ENCODE measurements at regions not wholly inside any gene's neighbourhood (a gene's known extent, or its start where the extent isn't known, plus 50 kb on each side); places are given as distances from the start of the nearest gene placed in this dataset.
A peak's percentile ranks its signal among the peaks of the same experiment; 100 is the strongest.

GRCh38 chr9:89697553-89697952 is 92.7 kb downstream of the GADD45G start:
- DNase-seq, result no peak

GRCh38 chr9:89698411-89699005 is 93.7 kb downstream of the GADD45G start:
- no peak for DNase-seq

DNA sequence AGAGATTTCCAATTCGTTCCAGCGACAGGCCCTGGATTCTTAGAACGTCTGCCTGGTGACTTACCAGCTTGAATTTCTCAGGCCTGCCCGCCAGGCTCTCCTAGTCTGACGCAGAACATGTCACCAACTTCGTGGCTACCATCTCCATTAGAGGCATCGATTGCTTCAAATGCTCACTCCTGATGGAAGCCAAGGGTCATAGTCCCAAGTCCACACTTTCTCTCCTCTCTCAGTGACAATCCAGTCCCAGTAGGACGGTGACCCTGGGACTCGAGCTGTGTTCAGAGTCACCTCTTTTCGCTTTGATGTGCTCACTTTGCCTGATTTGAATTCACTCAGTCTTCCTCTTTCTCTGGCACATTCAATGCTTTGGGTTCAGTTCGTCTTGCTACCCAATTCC is 94.8 kb downstream of the GADD45G start:
- no peak for DNase-seq

DNA sequence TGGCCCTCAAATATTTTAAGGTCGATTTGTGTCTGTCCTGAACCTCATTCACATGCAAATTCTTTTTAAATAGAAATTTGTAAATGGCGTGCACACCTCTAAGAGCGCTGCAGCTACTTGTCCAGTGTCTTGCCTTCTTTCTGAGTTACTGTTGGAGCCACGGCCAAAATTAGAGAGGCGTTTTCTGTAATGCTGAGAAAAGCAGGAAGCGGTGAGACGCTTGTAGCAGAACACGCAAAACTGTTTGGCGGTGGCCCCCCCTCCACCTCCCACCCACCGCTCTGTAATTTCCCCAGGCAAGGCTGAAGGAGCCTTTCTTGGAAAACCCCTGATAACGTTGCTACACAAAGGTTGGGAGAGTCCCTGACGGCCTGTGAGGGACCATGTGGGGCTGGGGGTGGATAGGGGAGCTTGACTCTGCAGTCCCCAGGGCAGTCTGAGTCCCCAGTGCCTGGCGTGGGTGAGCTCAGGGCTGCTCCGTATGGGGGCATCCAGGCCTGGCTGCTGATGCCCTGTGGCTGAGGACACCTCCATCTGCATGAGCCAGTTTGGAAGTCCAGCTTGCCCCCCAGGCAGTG is 96.5 kb downstream of the GADD45G start:
- no peak for DNase-seq

DNA sequence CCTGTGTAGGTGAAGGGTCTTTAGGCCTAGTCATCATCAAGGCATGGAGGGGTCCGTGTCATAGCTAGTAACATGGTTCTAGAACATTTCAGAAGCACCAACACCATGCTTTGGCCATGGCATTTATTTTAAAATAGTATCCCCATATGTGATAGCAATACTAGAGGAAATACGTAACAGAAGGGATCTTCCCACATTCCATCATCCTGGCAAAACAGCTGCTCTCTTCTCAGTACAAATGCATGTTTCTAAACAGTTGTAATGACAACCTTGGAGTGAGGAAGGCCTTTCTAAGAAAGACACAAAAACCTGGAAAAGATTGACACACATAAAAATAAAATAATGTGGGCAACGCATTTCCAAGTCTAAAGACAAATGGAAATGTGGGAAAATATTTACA is 97.6 kb downstream of the GADD45G start:
- DNase-seq, result no peak

- no peak for DNase-seq
These were observed 100.8 kb downstream of the GADD45G start for GRCh38 chr9:89705651-89706050.

DNA sequence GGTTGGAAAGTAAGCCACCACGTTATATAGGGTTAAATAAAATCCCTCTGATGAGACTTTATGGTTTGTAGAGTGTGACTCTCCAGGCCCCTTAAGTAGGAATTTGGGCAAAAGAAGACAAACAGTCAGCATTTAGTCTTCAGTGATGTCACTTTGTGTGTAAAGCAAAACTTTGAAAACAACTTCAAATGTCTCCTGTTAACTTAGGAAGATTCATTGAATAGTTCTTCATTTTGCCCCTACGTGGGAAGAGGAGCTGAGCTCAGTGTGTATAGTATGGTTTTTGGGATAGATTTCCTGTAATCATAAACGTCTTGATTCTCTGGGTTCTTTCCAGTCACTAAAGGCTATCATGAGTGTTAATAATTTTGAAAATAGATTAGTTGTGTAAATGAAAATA is 101.3 kb downstream of the GADD45G start:
- DNase-seq, result no peak

DNA sequence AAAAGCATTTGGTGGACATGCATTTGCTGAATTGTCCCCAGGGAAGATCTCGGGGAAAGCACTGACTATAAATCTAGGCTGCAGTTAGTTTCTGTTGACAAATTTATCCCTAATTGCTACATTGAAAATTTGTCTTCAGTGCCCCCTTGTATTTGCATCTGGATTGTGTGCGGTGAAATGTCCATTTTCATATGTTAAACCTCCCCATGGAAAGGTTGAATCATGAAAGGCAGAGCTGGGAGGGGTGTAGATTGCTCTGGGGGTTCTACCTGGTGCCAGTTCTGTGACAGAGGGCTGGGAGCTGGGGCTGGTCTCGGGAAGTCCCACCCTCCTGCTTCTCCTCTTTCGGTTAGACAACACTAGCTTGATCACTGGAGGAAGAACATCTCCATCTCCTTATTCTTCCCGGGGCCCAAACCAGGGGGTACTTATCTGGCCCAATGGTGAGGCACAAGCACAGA is 101.9 kb downstream of the GADD45G start:
- DNase-seq, result no peak

GRCh38 chr9:89710697-89711096 is 105.9 kb downstream of the GADD45G start:
- no peak for DNase-seq

DNA sequence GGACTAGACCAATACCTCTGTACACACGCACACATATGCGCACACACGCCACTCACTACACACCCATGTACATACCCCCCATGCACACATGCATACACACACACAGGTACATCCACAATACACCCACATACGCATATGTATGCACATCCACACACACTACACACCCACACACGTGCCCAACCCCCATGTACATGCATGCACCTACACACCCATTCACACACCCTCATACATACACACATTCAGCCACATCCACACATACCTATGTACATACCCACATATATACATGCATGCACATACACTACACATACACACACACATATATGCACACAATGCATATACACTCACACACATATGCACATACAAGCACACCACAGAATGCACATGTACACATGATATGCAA is 107.1 kb downstream of the GADD45G start:
- no peak for DNase-seq

DNA sequence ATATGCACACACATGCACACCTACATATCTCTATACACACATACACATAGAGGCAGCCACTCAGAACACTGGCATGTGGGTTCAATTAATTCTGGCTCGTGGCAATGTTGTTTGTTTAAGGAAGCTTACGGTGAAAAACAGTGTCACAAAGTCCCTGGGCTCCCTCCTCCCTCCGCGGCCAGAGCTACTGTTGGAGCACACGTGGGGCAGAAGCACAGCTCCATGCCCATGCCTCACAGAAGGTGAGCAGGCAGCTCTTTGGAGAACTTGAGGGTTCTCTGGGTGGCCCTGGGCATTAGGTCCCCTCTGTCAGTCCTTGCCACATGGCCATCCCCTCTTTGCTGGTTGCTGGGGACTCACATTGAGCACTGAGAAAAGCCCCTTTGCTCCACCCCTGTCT is 107.5 kb downstream of the GADD45G start:
- DNase-seq, result no peak

DNA sequence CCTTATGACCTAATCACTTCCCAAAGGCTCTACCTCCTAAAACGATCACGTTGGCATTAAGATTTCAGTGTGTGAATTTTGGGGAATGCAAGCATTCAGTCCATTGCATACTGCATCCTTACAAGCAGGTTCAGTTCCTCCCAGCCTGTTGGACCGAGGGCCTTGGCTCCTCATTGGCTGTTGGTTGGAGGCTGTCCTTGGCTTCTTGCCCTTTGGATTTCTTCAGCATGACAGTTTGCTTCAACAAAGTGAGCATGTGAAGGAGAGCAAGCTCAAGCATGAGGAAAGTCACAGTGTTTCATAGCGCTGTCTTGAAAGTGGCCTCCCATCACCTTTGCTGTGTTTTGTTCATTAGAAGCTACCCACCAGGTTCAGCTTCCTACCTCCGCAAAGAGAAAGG is 109.5 kb downstream of the GADD45G start:
- no peak for DNase-seq

GRCh38 chr9:89715318-89715858 is 110.6 kb downstream of the GADD45G start:
- DNase-seq, result no peak

GRCh38 chr9:89715881-89716280 is 111.1 kb downstream of the GADD45G start:
- no peak for DNase-seq

- DNase-seq, result no peak
These were observed 111.7 kb downstream of the GADD45G start for GRCh38 chr9:89716559-89716958.

DNA sequence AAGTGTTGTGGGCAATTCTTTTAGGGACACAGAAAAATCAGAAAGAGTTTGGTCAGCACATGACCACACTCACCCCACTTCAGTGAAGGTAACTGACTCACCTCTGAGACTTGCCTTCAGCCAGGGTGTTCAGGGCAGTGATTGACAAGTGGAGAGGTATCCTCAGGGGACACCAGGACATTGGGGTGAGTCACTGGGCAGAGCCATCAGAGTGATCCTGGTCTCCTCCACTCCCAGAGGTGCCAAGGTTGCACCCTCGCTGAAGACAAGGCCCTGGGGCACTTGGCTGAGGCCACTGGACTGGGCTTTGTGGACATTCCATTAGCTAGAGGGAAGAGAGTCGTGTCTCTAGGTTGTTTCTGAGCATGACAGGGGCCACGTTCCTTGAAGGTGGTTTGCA is 113.4 kb downstream of the GADD45G start:
- no peak for DNase-seq

DNA sequence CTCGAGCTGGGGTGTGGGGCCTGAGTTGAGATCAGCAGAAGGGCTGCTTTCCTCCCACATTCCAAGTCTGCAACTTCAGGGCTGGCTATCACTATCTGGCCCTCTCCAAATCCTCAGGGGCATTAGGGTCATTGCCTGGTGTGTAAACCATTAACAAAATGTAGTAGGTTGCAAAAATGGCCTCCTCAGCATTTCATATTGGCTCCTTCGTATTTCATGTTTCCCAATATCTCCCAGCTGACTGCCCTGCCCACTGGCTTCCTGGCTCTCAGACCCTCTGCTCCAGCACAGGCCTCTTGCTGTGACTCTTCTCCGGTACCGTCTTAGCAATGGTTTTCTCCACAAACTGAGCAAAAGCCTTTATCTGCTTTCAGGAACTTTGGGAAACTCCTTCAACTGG is 113.8 kb downstream of the GADD45G start:
- no peak for DNase-seq

DNA sequence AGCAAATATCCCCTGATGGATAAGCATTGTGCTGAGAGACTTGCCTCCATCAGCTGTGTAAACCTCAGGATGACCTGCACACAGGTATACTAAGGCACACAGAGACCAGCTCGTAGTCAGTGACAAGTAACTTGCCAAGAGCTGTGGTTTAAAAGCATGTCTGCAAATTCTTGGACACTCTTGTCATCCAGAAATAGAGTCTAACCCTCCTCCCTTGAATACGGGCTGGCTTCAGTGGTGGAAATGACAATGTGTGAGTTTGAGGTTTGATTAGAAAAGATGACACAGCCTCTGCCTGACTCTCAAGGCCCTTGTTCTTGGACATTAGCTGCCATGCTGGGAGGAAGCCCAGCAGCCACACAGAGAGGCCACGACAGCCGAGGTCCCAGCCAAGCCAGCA is 114.4 kb downstream of the GADD45G start:
- DNase-seq, result no peak

GRCh38 chr9:89720696-89721175 is 115.9 kb downstream of the GADD45G start:
- no peak for DNase-seq

GRCh38 chr9:89721176-89721700 is 116.4 kb downstream of the GADD45G start:
- DNase-seq, result peak in 1 of 2 experiments; percentile 32

DNA sequence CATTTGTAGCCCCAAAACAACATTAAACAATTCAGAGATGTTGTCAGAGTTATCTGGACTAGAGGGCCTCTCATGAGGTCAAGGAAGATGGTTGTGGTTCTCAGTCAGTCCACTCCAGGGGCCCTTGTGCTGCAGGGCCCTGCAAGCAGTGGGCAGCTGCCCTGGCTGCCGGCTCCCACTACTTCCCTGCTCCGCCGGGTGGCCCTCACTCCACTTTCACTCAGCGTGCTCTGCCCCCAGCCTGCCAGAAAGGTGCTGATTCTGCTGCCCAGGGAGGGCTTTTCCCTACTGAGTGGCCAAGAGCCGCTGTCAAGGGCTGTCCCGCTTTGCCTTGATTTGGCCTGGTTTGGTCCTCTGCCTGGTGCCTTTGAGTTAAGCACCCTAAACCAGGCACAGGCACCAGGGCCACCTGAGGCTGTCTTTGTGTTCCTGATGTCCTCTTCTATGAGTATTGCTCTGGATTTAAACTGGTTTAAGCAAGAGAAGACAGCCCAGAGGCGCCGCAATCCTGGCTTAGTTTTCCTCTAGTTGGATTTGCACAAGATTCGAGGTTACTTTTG is 117.2 kb downstream of the GADD45G start:
- DNase-seq, result no peak

DNA sequence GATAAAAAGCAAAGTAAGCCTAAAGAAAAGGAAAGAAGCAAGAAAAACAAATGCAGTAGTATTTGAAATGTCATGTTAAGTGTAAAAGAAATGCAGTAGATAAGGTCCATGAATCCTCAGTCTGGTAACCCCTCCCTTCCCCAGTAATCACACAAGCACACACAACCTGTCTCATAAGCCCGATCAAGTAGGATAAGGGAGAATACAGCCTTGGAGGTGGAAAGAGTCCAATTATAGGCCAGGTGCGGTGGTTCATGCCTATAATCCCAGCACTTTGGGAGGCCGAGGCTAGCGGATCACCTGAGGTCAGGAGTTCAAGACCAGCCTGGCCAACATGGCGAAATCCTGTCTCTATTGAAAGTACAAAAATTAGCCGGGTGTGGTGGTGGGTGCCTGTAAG is 117.9 kb downstream of the GADD45G start:
- peak in 1 of 2 experiments; percentile 21 for DNase-seq

DNA sequence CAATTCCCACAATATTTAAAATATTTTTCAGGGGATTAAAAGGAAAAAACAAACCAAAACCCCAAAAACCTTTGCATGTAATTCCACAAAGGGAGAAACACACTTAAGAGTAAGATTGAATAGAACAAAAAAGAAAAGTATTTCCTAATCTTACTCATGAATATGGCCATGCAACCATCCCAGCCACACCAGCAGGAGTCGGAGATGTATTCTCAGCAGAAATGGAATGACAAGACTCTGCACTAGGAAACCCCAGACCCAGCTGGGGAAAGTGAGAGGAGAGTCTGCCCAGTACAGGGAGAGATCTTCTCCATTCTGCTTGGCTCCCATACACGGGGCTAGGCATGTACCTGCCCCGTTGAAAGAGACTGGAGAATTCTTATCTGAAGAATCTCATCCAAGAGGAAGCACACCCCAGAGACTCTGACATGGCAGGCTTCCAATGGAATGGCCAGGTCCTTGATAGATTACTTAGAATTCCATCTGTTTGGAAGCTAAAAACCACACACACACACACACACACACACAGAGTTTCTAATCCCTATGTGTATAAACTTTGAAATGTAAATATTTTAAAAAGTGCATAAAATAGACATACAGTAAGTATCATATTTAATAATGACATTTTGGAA is 118.8 kb downstream of the GADD45G start:
- DNase-seq, result no peak

DNA sequence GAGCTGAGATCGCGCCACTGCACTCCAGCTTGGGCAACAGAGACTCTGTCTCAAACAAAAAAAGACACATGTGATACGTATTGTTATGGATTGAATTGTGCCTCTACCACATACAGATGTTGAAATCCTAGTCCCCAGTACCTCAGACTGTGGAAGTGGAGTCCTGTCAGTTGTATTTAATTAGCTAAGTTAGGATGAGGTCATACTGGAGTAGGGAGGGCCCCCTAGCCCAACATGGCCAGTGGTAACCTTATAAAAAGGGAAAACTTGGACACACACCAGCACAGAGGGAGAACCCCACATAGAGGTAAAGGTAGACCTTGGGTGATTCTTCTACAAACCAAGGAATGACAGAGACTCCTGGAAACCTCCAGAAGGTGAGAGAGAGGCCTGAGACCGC is 119.8 kb downstream of the GADD45G start:
- no peak for DNase-seq

Measured in SHP77 (cell line).